ENCODE measurements at regions not wholly inside any gene's neighbourhood (a gene's known extent, or its start where the extent isn't known, plus 50 kb on each side); places are given as distances from the start of the nearest gene placed in this dataset.

DNA sequence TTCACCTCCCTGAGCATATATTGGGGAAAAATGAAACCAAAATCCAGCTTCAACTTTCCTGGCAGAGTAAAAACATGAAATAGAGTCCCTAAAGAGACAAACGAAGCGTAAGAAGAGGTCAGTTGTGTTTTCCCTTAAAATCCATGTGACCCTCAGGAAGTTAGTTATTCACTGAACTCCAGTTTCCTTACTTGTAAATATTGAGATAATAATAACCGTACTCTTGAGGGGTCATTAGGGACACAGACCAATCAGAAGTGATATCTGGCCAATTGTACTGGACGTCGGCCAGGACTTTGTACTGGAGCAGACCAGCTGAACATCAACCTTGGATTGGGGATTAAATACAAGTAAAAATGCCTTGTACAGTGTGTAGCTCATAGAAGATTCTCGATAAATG, 167.0 kb downstream of the GATA3 start:
- TF ChIP-seq YY1 (IDR thresholded peaks at IDR 0.05; ENCODE audit: insufficient read depth, insufficient read length) (no peak), ZNF274 (IDR thresholded peaks at IDR 0.05; ENCODE audit: low read depth, low read length) (no peak), SUZ12 (IDR thresholded peaks at IDR 0.05; ENCODE audit: extremely low read depth, insufficient read depth, insufficient read length) (no peak)
